ENCODE measurements at regions not wholly inside any gene's neighbourhood (a gene's known extent, or its start where the extent isn't known, plus 50 kb on each side); places are given as distances from the start of the nearest gene placed in this dataset.

- no peaks in the 10 kb centered on the region for H3K4me1 ChIP-seq (ENCODE audit: control insufficient read depth in 2 of 2, insufficient read depth in 2 of 2, low read length in 2 of 2)
- H4K20me1 ChIP-seq (ENCODE audit: control insufficient read depth, insufficient read depth, low read length, poor library complexity, severe bottlenecking) = no peaks in the 10 kb centered on the region
- DNase-seq (no peak), ATAC-seq (ENCODE audit: low read depth) (no peak)
- intact Hi-C loops (cut with micrococcal nuclease) = no loop called here
- H3K4me3 ChIP-seq (ENCODE audit: control extremely low read depth in 1 of 5, extremely low read depth in 1 of 5, insufficient read depth in 1 of 5, low read depth in 2 of 5, low read length in 4 of 5) = no peak overlapping the region
- no peak overlapping the region for H2AFZ ChIP-seq (ENCODE audit: insufficient read depth, low read depth, low read length, poor library complexity, severe bottlenecking)
- no peak overlapping the region for H3K4me2 ChIP-seq (replicated peaks; ENCODE audit: low read depth, low read length, poor library complexity, severe bottlenecking)
- H3K36me3 ChIP-seq (replicated peaks in 1 of 2; ENCODE audit: control extremely low read depth in 1 of 2, control insufficient read depth in 1 of 2, extremely low read depth in 1 of 2, insufficient read depth in 2 of 2, low read length in 1 of 2) = no peaks in the 10 kb centered on the region
- Mint-ChIP-seq H3K4me1 (no peaks in the 10 kb centered on the region), H3K9me3 (ENCODE audit: insufficient read depth) (no peaks in the 10 kb centered on the region), H3K4me3 (no peak overlapping the region), H3K27me3 (no peaks in the 10 kb centered on the region), H3K27ac (no peak overlapping the region)
- no peak overlapping the region for H3K9ac ChIP-seq (ENCODE audit: low read length)
- TF ChIP-seq CTCF (IDR thresholded peaks at IDR 0.05) = no peak
- TF ChIP-seq EZH2 (IDR thresholded peaks at IDR 0.05; ENCODE audit: borderline replicate concordance, insufficient read depth, low read depth, low read length, poor library complexity, severe bottlenecking) = no peak
- no peaks in the 10 kb centered on the region for H3K79me2 ChIP-seq (ENCODE audit: control insufficient read depth, insufficient read depth, low read length)
- POLR2A ChIA-PET = no interaction called here
- CTCF ChIA-PET = no interaction called here
- no peaks in the 10 kb centered on the region for H3K9me3 ChIP-seq (ENCODE audit: control extremely low read depth in 1 of 3, control insufficient read depth in 2 of 3, insufficient read depth in 1 of 3, low read length in 2 of 3)
- WGBS (ENCODE audit: insufficient coverage) = 60% methylated on average over 1 of the region's 1 CpG
- no peak overlapping the region for H3K27ac ChIP-seq (ENCODE audit: low read length in 2 of 2)
- H3K27me3 ChIP-seq (replicated peaks in 1 of 4; ENCODE audit: control extremely low read depth in 1 of 4, control insufficient read depth in 3 of 4, insufficient read depth in 4 of 4, low read length in 3 of 4) = no peaks in the 10 kb centered on the region
Observed at GRCh38 chr4:151831526-151831925, 70.7 kb upstream of the GATB start.

- no peak for DNase-seq
- Histone ChIP-seq H3K27me3 (replicated peaks in 1 of 4; ENCODE audit: control extremely low read depth in 1 of 4, control insufficient read depth in 3 of 4, insufficient read depth in 4 of 4, low read length in 3 of 4) (no peaks in the 10 kb centered on the region), H3K9me3 (ENCODE audit: control extremely low read depth in 1 of 3, control insufficient read depth in 2 of 3, insufficient read depth in 1 of 3, low read length in 2 of 3) (no peaks in the 10 kb centered on the region), H3K36me3 (replicated peaks in 1 of 2; ENCODE audit: control extremely low read depth in 1 of 2, control insufficient read depth in 1 of 2, extremely low read depth in 1 of 2, insufficient read depth in 2 of 2, low read length in 1 of 2) (no peaks in the 10 kb centered on the region), H2AFZ (ENCODE audit: insufficient read depth, low read depth, low read length, poor library complexity, severe bottlenecking) (no peak overlapping the region), H3K79me2 (ENCODE audit: control insufficient read depth, insufficient read depth, low read length) (no peaks in the 10 kb centered on the region), H3K4me3 (ENCODE audit: control extremely low read depth in 1 of 5, extremely low read depth in 1 of 5, insufficient read depth in 1 of 5, low read depth in 2 of 5, low read length in 4 of 5) (no peak overlapping the region), H3K9ac (ENCODE audit: low read length) (no peak overlapping the region), H4K20me1 (ENCODE audit: control insufficient read depth, insufficient read depth, low read length, poor library complexity, severe bottlenecking) (no peaks in the 10 kb centered on the region), H3K4me1 (ENCODE audit: control insufficient read depth in 2 of 2, insufficient read depth in 2 of 2, low read length in 2 of 2) (no peaks in the 10 kb centered on the region), H3K4me2 (replicated peaks; ENCODE audit: low read depth, low read length, poor library complexity, severe bottlenecking) (no peak overlapping the region), H3K27ac (ENCODE audit: low read length in 2 of 2) (no peak overlapping the region)
- H3K4me3 Mint-ChIP-seq = no peak overlapping the region
- H3K27me3 Mint-ChIP-seq = no peaks in the 10 kb centered on the region
- intact Hi-C loops (cut with micrococcal nuclease) = no loop called here
- H3K9me3 Mint-ChIP-seq (ENCODE audit: insufficient read depth) = no peaks in the 10 kb centered on the region
- ATAC-seq (ENCODE audit: low read depth) = no peak
- no peak for TF ChIP-seq CTCF (IDR thresholded peaks at IDR 0.05)
- no peak for TF ChIP-seq EZH2 (IDR thresholded peaks at IDR 0.05; ENCODE audit: borderline replicate concordance, insufficient read depth, low read depth, low read length, poor library complexity, severe bottlenecking)
- H3K4me1 Mint-ChIP-seq = no peaks in the 10 kb centered on the region
- CTCF ChIA-PET = no interaction called here
- no peak overlapping the region for H3K27ac Mint-ChIP-seq
- WGBS (ENCODE audit: insufficient coverage) = 81% methylated on average over 3 of the region's 3 CpGs
- POLR2A ChIA-PET = no interaction called here
Observed at GRCh38 chr4:151830168-151830567, 69.4 kb upstream of the GATB start.

Measured in B cell (primary cell).